Right ventricle myocardium superior (tissue), 1 donor: ENCODE measurements at regions not wholly inside any gene's neighbourhood (a gene's known extent, or its start where the extent isn't known, plus 50 kb on each side); places are given as distances from the start of the nearest gene placed in this dataset.
A peak's percentile ranks its signal among the peaks of the same experiment; 100 is the strongest.

Source experiments
- ATAC-seq: fragments of 200-7000 bp; cut with Tn5 transposase; one replicate; pipeline ENCODE4 v1.9.1; 2020; ENCODE audit warnings: mild to moderate bottlenecking; ENCODE audit not compliant: poor library complexity
- DNase-seq: peaks from one replicate; pipeline ENCODE4 v3.0.0-alpha.2; 2020
- intact Hi-C: fragments of 100-400 bp; cut with DNase I; formaldehyde crosslinking; loops from one replicate; pipeline ENCODE4 v1.11.2; 2022
- donor health status: DM: no; HTN: yes; CAD: no; lungs with severe emphysema.

- DNase-seq: no peak
- no peak for ATAC-seq
- intact Hi-C loops: no loop called here
These were observed 313.6 kb upstream of the CD180 start for GRCh38 chr5:67510204-67510603.

- no peak for ATAC-seq
- intact Hi-C loops: no loop called here
- no peak for DNase-seq
These were observed 313.0 kb upstream of the CD180 start for GRCh38 chr5:67509402-67510186.

DNA sequence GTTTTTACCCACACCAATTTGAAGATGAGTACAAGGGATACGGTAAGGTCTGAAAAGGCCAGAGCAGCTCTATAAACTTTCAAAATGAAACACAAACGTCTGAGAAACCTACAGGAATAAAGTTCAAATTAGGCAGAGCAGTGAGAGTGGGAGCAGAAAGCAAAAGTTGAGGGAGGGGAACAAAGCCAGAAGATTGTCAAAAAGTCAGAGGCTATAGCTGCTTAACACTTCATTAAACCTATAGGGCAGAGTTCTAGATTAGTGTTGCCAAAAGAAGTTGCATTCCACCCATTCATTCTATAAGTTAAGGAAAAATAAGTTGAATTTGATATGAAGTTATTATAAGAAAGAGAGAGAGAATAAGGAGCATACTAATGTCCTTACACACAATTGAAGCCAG, 309.6 kb upstream of the CD180 start:
- DNase-seq: no peak
- ATAC-seq: no peak
- intact Hi-C loops: no loop called here

GRCh38 chr5:67502951-67503350, 306.4 kb upstream of the CD180 start:
- DNase-seq: no peak
- intact Hi-C loops: no loop called here
- no peak for ATAC-seq

DNA sequence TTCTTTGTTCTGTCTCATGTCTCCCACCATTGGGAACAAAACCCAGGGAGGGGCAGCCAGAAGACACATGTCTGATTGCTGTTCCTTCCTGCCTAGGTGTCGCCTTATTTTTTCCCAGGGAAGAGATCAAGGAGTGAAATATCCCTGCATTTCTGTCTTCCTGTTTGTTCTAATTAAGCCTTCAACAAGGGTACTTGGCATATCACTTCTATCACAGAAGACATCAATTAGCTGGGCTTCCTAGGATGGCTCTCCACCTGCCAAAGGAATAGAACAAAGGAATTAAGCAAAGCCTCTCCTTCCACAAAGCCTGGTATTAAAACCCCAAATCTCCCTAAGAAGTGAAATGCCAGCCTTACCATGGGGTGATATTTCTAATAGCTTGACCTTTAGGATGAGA, 299.5 kb upstream of the CD180 start:
- DNase-seq (no peak), ATAC-seq (no peak)
- intact Hi-C loops: loop anchor here (10.0 kb wide), 1 partner anchor 759 kb away; no protein-coding TSS in a partner anchor

GRCh38 chr5:67495072-67495471, 298.5 kb upstream of the CD180 start:
- ATAC-seq: no peak
- no peak for DNase-seq
- intact Hi-C loops: loop anchor here (10.0 kb wide), 1 partner anchor 760 kb away; no protein-coding TSS in a partner anchor

DNA sequence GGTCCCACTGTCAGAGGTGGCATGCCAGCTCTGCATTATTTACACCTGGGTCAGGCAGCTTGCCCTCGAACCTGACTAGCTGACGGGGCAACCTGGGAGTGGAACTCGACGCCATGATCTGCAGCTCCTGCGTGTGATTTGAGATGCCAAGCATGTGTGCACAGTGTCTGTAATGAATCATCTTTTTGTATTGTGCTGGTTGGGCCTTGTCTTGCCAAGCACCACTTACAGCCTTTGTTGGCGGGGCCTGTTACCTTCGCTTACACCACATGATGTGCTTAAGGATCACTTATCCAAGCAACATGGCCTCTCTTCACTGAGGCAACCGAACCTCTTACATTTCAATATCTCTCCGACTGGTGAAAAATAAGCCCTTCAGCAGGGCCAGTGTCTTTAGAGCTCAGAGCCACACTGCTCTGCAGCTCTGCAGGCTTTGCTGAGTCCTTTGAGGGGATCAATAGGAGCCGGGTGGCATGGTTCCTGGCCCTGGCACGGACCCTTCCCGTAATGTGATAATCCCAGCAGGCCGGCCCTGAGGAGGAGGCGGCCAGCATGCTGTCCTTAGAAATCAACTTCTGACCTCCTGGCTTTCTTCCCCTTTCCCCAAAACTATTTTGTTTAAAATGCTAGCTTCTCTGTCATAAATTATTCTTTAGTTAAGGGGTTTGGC, 297.7 kb upstream of the CD180 start:
- ATAC-seq: peak; percentile 38
- intact Hi-C loops: loop anchor here (10.0 kb wide), 1 partner anchor 760 kb away; no protein-coding TSS in a partner anchor
- DNase-seq: peak; percentile 55

DNA sequence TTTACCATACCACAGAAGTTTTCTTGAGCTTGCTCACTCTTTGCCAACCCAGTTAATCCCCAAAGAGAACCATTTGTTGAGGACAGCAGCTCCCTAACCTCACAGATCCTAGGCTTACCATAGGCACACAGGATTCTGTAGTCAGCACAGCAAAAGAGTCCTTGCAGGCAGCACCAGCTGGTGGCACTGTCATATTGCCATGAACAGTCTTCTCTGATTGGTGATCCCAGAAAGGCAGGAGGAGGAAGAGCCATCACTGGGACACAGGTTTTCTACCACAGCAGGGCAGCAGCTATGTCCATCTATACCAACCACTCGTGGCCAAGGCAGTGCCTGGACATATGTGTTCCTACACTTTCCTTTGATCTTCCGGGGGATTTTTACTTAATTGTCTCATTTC, 297.1 kb upstream of the CD180 start:
- intact Hi-C loops: loop anchor here (10.0 kb wide), 1 partner anchor 761 kb away; no protein-coding TSS in a partner anchor
- ATAC-seq: peak; percentile 93

GRCh38 chr5:67490543-67491321, 294.1 kb upstream of the CD180 start:
- intact Hi-C loops: loop anchor here (10.0 kb wide), 1 partner anchor 764 kb away; no protein-coding TSS in a partner anchor
- ATAC-seq (no peak), DNase-seq (no peak)

More for the DNA sequence above, 297.1 kb upstream of the CD180 start:
- DNase-seq: peak; percentile 48

GRCh38 chr5:67488885-67489284, 292.3 kb upstream of the CD180 start:
- intact Hi-C loops: no loop called here
- DNase-seq (no peak), ATAC-seq (no peak)

- intact Hi-C loops: no loop called here
- no peak for DNase-seq
- no peak for ATAC-seq
These were observed 291.3 kb upstream of the CD180 start for GRCh38 chr5:67487862-67488261.

GRCh38 chr5:67483453-67484030, 286.9 kb upstream of the CD180 start:
- intact Hi-C loops: no loop called here
- no peak for ATAC-seq
- no peak for DNase-seq

DNA sequence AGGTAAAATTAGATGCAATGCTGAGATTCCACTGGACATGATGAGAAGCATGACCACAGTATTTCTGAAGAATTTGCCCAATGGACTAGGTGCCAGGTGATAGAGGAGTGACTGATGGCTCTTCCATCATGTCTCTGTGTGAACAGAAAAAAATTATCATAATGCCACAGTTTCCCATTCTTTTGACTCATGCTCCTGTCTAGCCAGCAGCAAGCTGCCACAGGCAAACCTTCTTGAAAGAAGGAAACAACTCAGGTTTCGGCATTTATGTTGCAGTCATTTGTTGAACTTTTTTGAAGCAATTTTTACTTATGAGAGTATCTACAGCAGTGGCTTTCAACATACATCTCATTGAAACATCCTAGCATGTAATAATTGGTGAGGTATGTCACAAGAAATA, 284.8 kb upstream of the CD180 start:
- DNase-seq (no peak), ATAC-seq (no peak)
- intact Hi-C loops: no loop called here

DNA sequence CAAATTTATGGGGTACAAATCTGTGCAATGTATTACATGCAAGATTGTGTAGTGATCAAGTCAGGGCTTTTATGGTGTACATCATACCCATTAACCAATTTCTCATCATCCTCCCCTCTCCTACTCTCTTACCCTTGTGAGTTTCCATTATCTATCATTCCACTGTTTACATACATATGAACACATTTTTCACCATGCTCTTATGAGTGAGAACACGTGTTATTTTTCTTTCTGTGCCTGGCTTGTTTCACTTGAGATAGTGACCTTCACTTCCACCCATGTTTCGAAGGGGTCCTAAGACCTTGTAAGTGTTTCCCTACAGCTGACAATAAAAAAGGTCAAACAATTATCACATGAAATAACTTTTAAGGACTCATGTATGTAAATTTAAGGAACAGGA, 281.7 kb upstream of the CD180 start:
- DNase-seq (no peak), ATAC-seq (no peak)
- intact Hi-C loops: no loop called here

GRCh38 chr5:67476995-67477394, 280.4 kb upstream of the CD180 start:
- intact Hi-C loops: no loop called here
- no peak for DNase-seq
- ATAC-seq: no peak

GRCh38 chr5:67476531-67476930, 279.9 kb upstream of the CD180 start:
- no peak for DNase-seq
- intact Hi-C loops: no loop called here
- no peak for ATAC-seq

DNA sequence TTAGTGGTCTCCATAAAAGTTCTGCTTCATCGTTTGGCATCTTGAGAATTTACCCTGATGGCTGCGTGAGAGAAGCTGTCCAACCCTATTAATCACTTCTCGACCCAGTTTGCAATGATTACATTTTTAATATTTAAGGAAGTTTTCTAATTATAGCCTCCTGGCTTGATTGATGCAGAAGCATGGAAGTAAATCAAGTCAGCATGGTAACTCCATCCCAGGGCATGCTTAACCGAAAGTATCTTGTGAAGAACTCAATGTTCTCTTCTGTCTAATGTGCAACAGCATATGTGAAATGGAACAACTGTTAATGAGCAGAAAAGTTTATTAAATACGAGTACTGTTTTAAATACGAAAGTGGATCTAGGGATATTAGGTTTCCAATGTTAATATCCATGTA, 278.9 kb upstream of the CD180 start:
- ATAC-seq: no peak
- intact Hi-C loops: no loop called here

DNA sequence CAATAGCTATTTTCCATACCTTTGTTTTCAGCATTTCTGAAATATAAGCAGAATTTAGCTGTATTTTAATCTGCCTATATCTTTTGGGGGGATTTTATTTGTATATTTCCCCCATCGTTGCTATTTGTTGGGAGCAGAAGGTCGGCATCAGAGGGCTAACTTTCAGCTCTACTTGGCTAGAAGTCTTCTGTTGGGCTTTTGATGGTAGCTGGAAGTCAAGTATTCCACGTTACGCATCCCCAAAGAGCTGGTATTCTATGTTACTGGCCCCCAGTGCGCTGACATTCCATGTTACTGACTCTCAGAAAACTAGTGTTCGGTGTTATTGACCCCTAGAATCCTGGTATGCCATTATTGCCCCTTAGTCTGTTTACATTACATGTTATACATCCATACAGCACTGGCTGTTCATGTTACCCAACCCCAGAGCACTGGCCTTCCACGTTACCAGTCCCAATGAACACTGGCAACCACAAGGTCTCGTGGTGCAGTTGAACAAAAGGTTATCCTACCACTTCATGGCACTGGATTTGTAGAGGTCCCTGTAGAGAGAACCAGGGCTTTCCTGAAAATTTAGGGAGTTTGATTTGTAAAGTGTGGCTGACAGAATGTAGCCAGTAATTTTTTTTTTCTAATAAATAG, 278.1 kb upstream of the CD180 start:
- intact Hi-C loops: no loop called here
- ATAC-seq (no peak), DNase-seq (no peak)

More for the DNA sequence above, 278.9 kb upstream of the CD180 start:
- no peak for DNase-seq

GRCh38 chr5:67467110-67467509, 270.5 kb upstream of the CD180 start:
- no peak for ATAC-seq
- intact Hi-C loops: no loop called here

More at GRCh38 chr5:67467110-67467509, 270.5 kb upstream of the CD180 start:
- no peak for DNase-seq
